ENCODE measurements at regions not wholly inside any gene's neighbourhood (a gene's known extent, or its start where the extent isn't known, plus 50 kb on each side); places are given as distances from the start of the nearest gene placed in this dataset.

- ATAC-seq (no peak), DNase-seq (no peak)
- intact Hi-C loops (cut with DNase I), result no loop called here
- Histone ChIP-seq H3K9me3 (no peaks in the 10 kb centered on the region), H3K4me3 (no peak overlapping the region), H3K27ac (no peak overlapping the region), H3K27me3 (no peaks in the 10 kb centered on the region), H3K36me3 (no peaks in the 10 kb centered on the region), H3K4me1 (peaks cover 4% of the 10 kb centered on the region)
- TF ChIP-seq CTCF (IDR thresholded peaks at IDR 0.05), result no peak
Observed at GRCh38 chr21:16377857-16378256, 648.1 kb downstream of the USP25 start.

- Histone ChIP-seq H3K4me1 (peaks cover 4% of the 10 kb centered on the region), H3K4me3 (no peak overlapping the region), H3K9me3 (no peaks in the 10 kb centered on the region), H3K36me3 (no peaks in the 10 kb centered on the region), H3K27ac (no peak overlapping the region), H3K27me3 (no peaks in the 10 kb centered on the region)
- DNase-seq (no peak), ATAC-seq (no peak)
- intact Hi-C loops (cut with DNase I), result no loop called here
- TF ChIP-seq CTCF (IDR thresholded peaks at IDR 0.05), result no peak
Observed at GRCh38 chr21:16378525-16378924, 648.7 kb downstream of the USP25 start.

- no peak overlapping the region for H3K27ac ChIP-seq
- intact Hi-C loops (cut with DNase I), result no loop called here
- H3K27me3 ChIP-seq, result no peaks in the 10 kb centered on the region
Observed at GRCh38 chr21:16388291-16388690, 658.5 kb downstream of the USP25 start.

GRCh38 chr21:16388911-16389560, 659.3 kb downstream of the USP25 start:
- Histone ChIP-seq H3K27me3 (no peaks in the 10 kb centered on the region), H3K27ac (no peak overlapping the region), H3K4me3 (no peak overlapping the region), H3K36me3 (no peaks in the 10 kb centered on the region), H3K4me1 (no peaks in the 10 kb centered on the region), H3K9me3 (no peaks in the 10 kb centered on the region)
- TF ChIP-seq CTCF (IDR thresholded peaks at IDR 0.05), result no peak
- DNase-seq (no peak), ATAC-seq (no peak)
- intact Hi-C loops (cut with DNase I), result no loop called here

More at GRCh38 chr21:16388291-16388690, 658.5 kb downstream of the USP25 start:
- H3K9me3 ChIP-seq, result no peaks in the 10 kb centered on the region
- H3K4me3 ChIP-seq, result no peak overlapping the region
- ATAC-seq (no peak), DNase-seq (no peak)
- no peaks in the 10 kb centered on the region for H3K36me3 ChIP-seq
- TF ChIP-seq CTCF (IDR thresholded peaks at IDR 0.05), result no peak
- H3K4me1 ChIP-seq, result no peaks in the 10 kb centered on the region

- intact Hi-C loops (cut with DNase I), result no loop called here
- no peaks in the 10 kb centered on the region for H3K27me3 ChIP-seq
- DNase-seq, result no peak
- H3K27ac ChIP-seq, result no peak overlapping the region
- H3K36me3 ChIP-seq, result no peaks in the 10 kb centered on the region
- TF ChIP-seq CTCF (IDR thresholded peaks at IDR 0.05), result no peak
- no peaks in the 10 kb centered on the region for H3K4me1 ChIP-seq
- H3K4me3 ChIP-seq, result no peak overlapping the region
- no peak for ATAC-seq
- no peaks in the 10 kb centered on the region for H3K9me3 ChIP-seq
Observed at GRCh38 chr21:16389643-16390042, 659.9 kb downstream of the USP25 start.

- Histone ChIP-seq H3K27me3 (no peaks in the 10 kb centered on the region), H3K4me1 (no peaks in the 10 kb centered on the region), H3K36me3 (no peaks in the 10 kb centered on the region), H3K9me3 (no peaks in the 10 kb centered on the region), H3K27ac (no peak overlapping the region), H3K4me3 (no peak overlapping the region)
- intact Hi-C loops (cut with DNase I), result no loop called here
- DNase-seq (no peak), ATAC-seq (no peak)
- TF ChIP-seq CTCF (IDR thresholded peaks at IDR 0.05), result no peak
Observed at GRCh38 chr21:16395285-16395684, 665.5 kb downstream of the USP25 start.
